Stimulated activated memory B cell treated with anti-CD40 and anti-IgM and Interleukin-4, amounts not matched to agents 10 μg/mL and 1 μg/mL and 100 μg/mL, for 72 hours (primary cell): ENCODE measurements at regions not wholly inside any gene's neighbourhood (a gene's known extent, or its start where the extent isn't known, plus 50 kb on each side); places are given as distances from the start of the nearest gene placed in this dataset.
A peak's percentile ranks its signal among the peaks of the same experiment; 100 is the strongest.

Source experiments
- ATAC-seq: fragments of 150-1000 bp; cut with Tn5 transposase; 2 replicates; pipeline ENCODE4 v1.10.0; 2021
- H3K27ac Mint-ChIP-seq: one replicate; pipeline ENCODE4 v1.8.0; 2022; ENCODE audit warnings: mild to moderate bottlenecking, mixed read lengths
- H3K27me3 Mint-ChIP-seq: one replicate; pipeline ENCODE4 v1.8.0; 2022; ENCODE audit warnings: mixed read lengths
- H3K36me3 Mint-ChIP-seq: one replicate; pipeline ENCODE4 v1.8.0; 2022; ENCODE audit warnings: mixed read lengths
- H3K4me1 Mint-ChIP-seq: one replicate; pipeline ENCODE4 v1.8.0; 2022; ENCODE audit warnings: mixed read lengths
- H3K4me3 Mint-ChIP-seq: one replicate; pipeline ENCODE4 v1.8.0; 2022; ENCODE audit warnings: mild to moderate bottlenecking, moderate library complexity, mixed read lengths
- H3K9me3 Mint-ChIP-seq: one replicate; pipeline ENCODE4 v1.8.0; 2022; ENCODE audit warnings: mixed read lengths

GRCh38 chr21:17976691-17977090 is 157.5 kb upstream of the C21orf91 start:
- no peak overlapping the region for H3K4me3 Mint-ChIP-seq
- H3K4me1 Mint-ChIP-seq: no peaks in the 10 kb centered on the region
- H3K9me3 Mint-ChIP-seq: no peaks in the 10 kb centered on the region
- H3K36me3 Mint-ChIP-seq: no peaks in the 10 kb centered on the region
- no peaks in the 10 kb centered on the region for H3K27me3 Mint-ChIP-seq
- no peak overlapping the region for H3K27ac Mint-ChIP-seq
- no peak for ATAC-seq

GRCh38 chr21:17976139-17976538 is 157.0 kb upstream of the C21orf91 start:
- no peak for ATAC-seq
- no peak overlapping the region for H3K27ac Mint-ChIP-seq
- no peaks in the 10 kb centered on the region for H3K27me3 Mint-ChIP-seq
- H3K4me3 Mint-ChIP-seq: no peak overlapping the region
- no peaks in the 10 kb centered on the region for H3K4me1 Mint-ChIP-seq
- no peaks in the 10 kb centered on the region for H3K9me3 Mint-ChIP-seq
- H3K36me3 Mint-ChIP-seq: no peaks in the 10 kb centered on the region

DNA sequence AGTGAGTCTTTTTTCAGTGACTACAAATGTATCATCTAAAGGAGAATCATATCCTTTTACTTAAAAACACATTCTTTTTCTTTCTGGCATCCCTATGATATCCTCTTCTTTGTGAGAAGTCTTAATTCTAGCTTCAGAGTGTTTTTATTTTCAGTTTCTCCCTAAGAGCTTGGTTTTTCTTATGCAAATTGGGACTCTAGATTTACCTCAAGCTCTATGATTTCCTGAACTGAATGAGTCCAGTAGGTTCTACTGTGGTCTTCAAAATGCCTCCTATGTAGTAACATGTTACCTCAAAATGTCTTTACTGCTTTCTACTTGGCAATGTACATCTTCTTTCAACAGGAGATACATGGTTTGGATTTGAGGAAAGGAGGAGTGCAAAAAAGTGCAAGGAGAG is 148.2 kb upstream of the C21orf91 start:
- H3K4me1 Mint-ChIP-seq: no peaks in the 10 kb centered on the region
- ATAC-seq: no peak
- no peak overlapping the region for H3K4me3 Mint-ChIP-seq
- H3K36me3 Mint-ChIP-seq: no peaks in the 10 kb centered on the region
- no peak overlapping the region for H3K27ac Mint-ChIP-seq
- H3K9me3 Mint-ChIP-seq: peaks cover 2% of the 10 kb centered on the region
- H3K27me3 Mint-ChIP-seq: no peaks in the 10 kb centered on the region

DNA sequence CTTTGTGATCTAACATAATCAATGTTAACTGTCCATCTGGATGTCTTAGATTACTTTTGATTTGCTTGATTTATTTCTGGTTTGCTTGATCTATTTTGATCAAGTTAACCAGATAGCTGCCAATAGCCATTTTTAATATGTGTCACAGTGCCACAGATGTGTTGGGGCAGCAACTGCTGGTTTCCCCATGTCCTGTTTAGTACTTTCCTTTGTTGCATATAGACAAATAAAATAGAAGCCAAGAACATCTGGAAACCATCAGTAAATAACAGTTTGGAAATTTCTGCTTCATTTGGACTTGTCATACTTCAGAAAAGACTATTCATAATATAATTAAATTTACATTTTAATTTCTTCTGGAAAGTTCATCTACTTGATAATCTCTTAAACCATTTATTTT is 145.6 kb upstream of the C21orf91 start:
- peaks cover 11% of the 10 kb centered on the region for H3K27me3 Mint-ChIP-seq
- ATAC-seq: no peak
- no peak overlapping the region for H3K27ac Mint-ChIP-seq
- no peaks in the 10 kb centered on the region for H3K4me1 Mint-ChIP-seq
- H3K36me3 Mint-ChIP-seq: no peaks in the 10 kb centered on the region
- H3K9me3 Mint-ChIP-seq: peaks cover 2% of the 10 kb centered on the region
- H3K4me3 Mint-ChIP-seq: no peak overlapping the region

- Mint-ChIP-seq H3K36me3 (no peaks in the 10 kb centered on the region), H3K9me3 (peaks cover 2% of the 10 kb centered on the region), H3K27ac (no peak overlapping the region), H3K4me1 (no peaks in the 10 kb centered on the region), H3K27me3 (peaks cover 11% of the 10 kb centered on the region), H3K4me3 (no peak overlapping the region)
- ATAC-seq: no peak
Measured at GRCh38 chr21:17964199-17964598, 145.0 kb upstream of the C21orf91 start.

DNA sequence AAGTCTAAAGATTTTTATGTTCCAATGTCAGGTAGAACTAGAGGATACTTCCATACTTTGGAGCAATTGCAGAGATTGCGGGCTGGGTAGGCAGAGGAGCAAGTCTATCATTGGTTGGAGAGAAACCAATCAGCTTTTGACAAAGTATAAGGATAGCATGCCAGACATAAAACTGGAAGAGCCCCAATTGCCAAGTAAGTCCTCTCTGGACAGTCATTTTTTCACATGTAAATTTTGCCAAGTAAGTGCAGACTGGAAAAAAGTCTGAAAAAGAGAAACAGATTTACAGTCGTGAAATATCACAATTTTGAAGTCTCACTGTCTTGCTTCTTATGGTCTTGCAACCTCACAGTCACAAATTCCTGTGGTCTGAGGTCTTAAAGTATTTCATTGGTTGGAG is 131.4 kb upstream of the C21orf91 start:
- Mint-ChIP-seq H3K36me3 (no peaks in the 10 kb centered on the region), H3K27me3 (peaks cover 7% of the 10 kb centered on the region), H3K9me3 (no peaks in the 10 kb centered on the region), H3K4me3 (no peak overlapping the region), H3K4me1 (no peaks in the 10 kb centered on the region), H3K27ac (no peak overlapping the region)
- no peak for ATAC-seq

GRCh38 chr21:17949421-17949820 is 130.3 kb upstream of the C21orf91 start:
- peaks cover 7% of the 10 kb centered on the region for H3K27me3 Mint-ChIP-seq
- H3K27ac Mint-ChIP-seq: no peak overlapping the region
- no peaks in the 10 kb centered on the region for H3K4me1 Mint-ChIP-seq
- no peak overlapping the region for H3K4me3 Mint-ChIP-seq
- peaks cover 3% of the 10 kb centered on the region for H3K9me3 Mint-ChIP-seq
- no peak for ATAC-seq
- H3K36me3 Mint-ChIP-seq: no peaks in the 10 kb centered on the region

DNA sequence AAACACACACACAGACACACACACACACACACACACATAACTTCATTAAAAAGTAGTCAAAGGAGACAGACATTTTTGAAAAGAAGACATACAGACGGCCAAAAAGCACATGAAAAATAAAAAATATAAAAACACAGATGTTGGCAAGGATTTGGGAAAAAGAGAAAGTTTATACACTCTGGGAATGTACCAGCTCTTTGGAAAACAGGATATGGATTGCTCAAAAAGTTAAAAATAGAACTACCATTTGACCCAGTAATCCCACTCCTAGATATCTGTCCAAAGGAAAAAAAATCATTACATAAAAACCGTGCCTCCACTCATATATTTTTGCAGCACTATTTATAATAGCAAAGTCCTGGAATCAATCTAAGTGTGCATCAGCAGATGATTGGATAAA is 128.4 kb upstream of the C21orf91 start:
- H3K4me1 Mint-ChIP-seq: no peaks in the 10 kb centered on the region
- no peaks in the 10 kb centered on the region for H3K36me3 Mint-ChIP-seq
- peaks cover 7% of the 10 kb centered on the region for H3K27me3 Mint-ChIP-seq
- ATAC-seq: no peak
- H3K4me3 Mint-ChIP-seq: no peak overlapping the region
- no peak overlapping the region for H3K27ac Mint-ChIP-seq
- H3K9me3 Mint-ChIP-seq: peaks cover 3% of the 10 kb centered on the region

DNA sequence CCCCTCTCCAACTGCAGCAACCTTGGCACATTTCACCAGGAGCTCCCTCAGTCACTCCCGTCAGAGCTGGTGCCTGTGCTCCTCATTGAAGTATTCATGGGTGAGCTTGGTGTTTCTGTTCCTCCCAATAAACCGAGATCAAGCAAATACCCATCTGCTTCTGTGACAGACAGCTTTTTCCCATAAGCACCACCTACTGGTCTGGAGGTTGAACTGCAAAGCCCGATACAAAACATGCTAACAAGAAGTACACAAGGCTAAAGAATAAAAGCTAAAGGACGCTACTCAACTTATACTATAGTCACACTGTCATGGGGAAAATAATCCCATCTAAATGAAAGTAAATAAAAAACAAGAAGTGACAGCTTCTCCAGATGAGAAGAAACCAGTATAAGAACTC is 111.9 kb upstream of the C21orf91 start:
- no peak for ATAC-seq
- H3K36me3 Mint-ChIP-seq: no peaks in the 10 kb centered on the region
- peaks cover 2% of the 10 kb centered on the region for H3K9me3 Mint-ChIP-seq
- no peak overlapping the region for H3K27ac Mint-ChIP-seq
- peaks cover 16% of the 10 kb centered on the region for H3K27me3 Mint-ChIP-seq
- peak overlapping the region; percentile 40 for H3K4me3 Mint-ChIP-seq
- H3K4me1 Mint-ChIP-seq: no peaks in the 10 kb centered on the region

GRCh38 chr21:17930093-17930492 is 110.9 kb upstream of the C21orf91 start:
- no peak overlapping the region for H3K27ac Mint-ChIP-seq
- peak; percentile 54 for ATAC-seq
- no peaks in the 10 kb centered on the region for H3K36me3 Mint-ChIP-seq
- peaks cover 2% of the 10 kb centered on the region for H3K9me3 Mint-ChIP-seq
- H3K4me3 Mint-ChIP-seq: no peak overlapping the region
- H3K27me3 Mint-ChIP-seq: peaks cover 10% of the 10 kb centered on the region
- peaks cover under 1% of the 10 kb centered on the region for H3K4me1 Mint-ChIP-seq

- no peak overlapping the region for H3K27ac Mint-ChIP-seq
- no peaks in the 10 kb centered on the region for H3K36me3 Mint-ChIP-seq
- H3K4me1 Mint-ChIP-seq: peaks cover 6% of the 10 kb centered on the region
- peaks cover 2% of the 10 kb centered on the region for H3K9me3 Mint-ChIP-seq
- H3K27me3 Mint-ChIP-seq: peaks cover 10% of the 10 kb centered on the region
- no peak for ATAC-seq
- H3K4me3 Mint-ChIP-seq: no peak overlapping the region
Measured at GRCh38 chr21:17929510-17929909, 110.4 kb upstream of the C21orf91 start.

- Mint-ChIP-seq H3K36me3 (no peaks in the 10 kb centered on the region), H3K4me3 (no peak overlapping the region), H3K4me1 (peaks cover 6% of the 10 kb centered on the region), H3K9me3 (no peaks in the 10 kb centered on the region), H3K27me3 (peaks cover 9% of the 10 kb centered on the region), H3K27ac (no peak overlapping the region)
- no peak for ATAC-seq
Measured at GRCh38 chr21:17925899-17926298, 106.7 kb upstream of the C21orf91 start.

DNA sequence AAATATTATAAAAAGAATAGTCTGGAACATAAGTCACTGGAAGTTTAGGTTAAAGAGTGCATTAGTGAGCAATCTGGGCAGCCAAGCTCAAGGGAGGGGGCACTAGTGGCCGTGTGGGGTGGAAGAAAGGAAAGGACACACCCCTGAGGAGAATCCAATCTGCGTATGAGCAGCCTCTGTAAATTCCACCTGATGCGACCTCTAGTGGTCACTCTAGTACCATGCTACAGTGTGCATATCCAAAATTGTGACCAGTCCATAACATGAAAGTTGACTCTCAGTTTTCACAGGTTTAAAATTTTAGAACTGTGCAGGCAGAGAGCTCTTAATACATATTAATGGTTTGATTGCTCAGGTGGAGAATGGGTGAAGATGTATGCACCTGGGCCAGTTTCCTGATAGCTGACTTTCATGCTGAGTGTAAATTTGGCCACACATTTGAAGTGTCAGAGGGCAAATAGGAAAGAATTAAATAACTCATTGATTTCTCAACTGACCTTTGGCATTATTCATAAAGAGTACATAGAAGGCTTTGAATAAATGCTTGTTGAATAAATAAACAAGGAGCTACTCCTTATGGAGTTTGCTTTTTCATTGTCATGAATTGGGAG is 105.9 kb upstream of the C21orf91 start:
- H3K9me3 Mint-ChIP-seq: peaks cover 7% of the 10 kb centered on the region
- H3K36me3 Mint-ChIP-seq: peaks cover 3% of the 10 kb centered on the region
- H3K4me1 Mint-ChIP-seq: peaks cover 6% of the 10 kb centered on the region
- H3K4me3 Mint-ChIP-seq: no peak overlapping the region
- peaks cover 9% of the 10 kb centered on the region for H3K27me3 Mint-ChIP-seq
- no peak overlapping the region for H3K27ac Mint-ChIP-seq
- peak; percentile 88 for ATAC-seq

DNA sequence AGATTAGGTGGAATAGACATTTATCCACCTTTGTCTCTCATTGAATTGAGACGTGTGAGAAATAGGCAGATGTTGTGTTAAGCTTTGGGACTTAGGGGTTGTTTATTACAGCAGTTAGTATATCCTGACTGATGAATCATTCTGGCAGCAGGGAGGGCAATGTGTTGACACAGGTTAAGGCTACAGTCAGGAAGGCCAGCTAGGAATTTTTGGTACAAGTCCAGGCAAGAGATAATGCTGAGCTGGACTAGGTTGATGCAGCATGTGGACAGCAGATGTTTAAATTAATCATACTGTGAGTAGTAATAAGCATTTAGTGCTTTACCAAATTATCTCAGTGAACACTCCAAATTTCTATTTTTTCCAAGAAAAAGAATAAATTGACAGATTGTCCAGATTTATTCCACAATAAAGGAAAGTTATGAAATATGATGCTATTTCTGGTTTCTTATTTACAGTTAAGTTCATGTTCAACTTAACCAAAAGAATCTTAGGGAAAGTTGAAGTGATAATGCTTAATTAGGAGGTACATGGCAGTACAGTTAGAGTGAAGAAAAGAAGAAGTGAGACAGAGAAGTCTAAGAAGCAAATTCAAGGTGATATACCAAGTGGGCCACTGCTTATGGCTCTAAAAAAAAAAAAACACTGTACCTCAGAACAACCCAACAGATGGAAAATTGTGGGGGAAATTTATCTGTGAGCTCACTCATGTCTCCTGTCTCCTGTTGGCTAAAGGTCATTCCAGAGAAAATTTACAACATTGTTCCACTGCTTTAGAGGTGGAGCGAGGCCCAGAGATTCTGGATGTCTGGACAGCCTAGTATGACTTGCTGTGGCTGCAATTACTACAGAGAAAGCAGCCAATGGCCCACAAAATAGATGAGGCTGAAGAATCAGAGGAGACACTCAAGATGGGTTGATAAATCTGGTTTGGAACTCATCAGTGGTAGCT is 102.7 kb upstream of the C21orf91 start:
- Mint-ChIP-seq H3K4me1 (peaks cover 6% of the 10 kb centered on the region), H3K27ac (no peak overlapping the region), H3K9me3 (peaks cover 19% of the 10 kb centered on the region), H3K27me3 (peaks cover 9% of the 10 kb centered on the region), H3K36me3 (peaks cover 18% of the 10 kb centered on the region), H3K4me3 (no peak overlapping the region)
- ATAC-seq: no peak

DNA sequence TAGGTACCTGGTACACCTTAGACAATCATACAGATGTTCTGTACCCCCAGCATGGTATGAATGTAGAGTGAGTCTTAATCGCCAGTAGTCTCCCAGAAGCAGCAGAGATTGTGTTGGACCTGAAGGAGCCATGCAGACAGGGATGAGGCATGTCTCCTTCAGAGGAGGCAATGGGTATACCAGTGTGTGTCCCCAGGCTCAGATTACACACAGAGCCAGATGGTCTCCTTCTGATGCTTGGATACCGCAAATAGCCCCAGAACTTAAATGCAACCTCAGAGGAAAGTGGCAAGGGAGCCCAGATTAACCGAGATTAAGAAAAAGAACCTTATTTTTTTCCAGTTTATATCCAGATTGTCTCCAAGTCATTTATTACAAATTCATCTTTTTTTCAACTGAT is 96.8 kb upstream of the C21orf91 start:
- no peak overlapping the region for H3K4me3 Mint-ChIP-seq
- no peaks in the 10 kb centered on the region for H3K4me1 Mint-ChIP-seq
- H3K36me3 Mint-ChIP-seq: peaks cover 18% of the 10 kb centered on the region
- H3K27ac Mint-ChIP-seq: no peak overlapping the region
- ATAC-seq: no peak
- peaks cover 17% of the 10 kb centered on the region for H3K27me3 Mint-ChIP-seq
- H3K9me3 Mint-ChIP-seq: peaks cover 19% of the 10 kb centered on the region

GRCh38 chr21:17911628-17912027 is 92.5 kb upstream of the C21orf91 start:
- no peaks in the 10 kb centered on the region for H3K4me1 Mint-ChIP-seq

More at GRCh38 chr21:17911628-17912027, 92.5 kb upstream of the C21orf91 start:
- peaks cover 17% of the 10 kb centered on the region for H3K27me3 Mint-ChIP-seq
- no peaks in the 10 kb centered on the region for H3K9me3 Mint-ChIP-seq
- H3K36me3 Mint-ChIP-seq: no peaks in the 10 kb centered on the region
- no peak for ATAC-seq
- H3K4me3 Mint-ChIP-seq: no peak overlapping the region
- H3K27ac Mint-ChIP-seq: no peak overlapping the region
